GM21717 (cell line): ENCODE measurements at regions not wholly inside any gene's neighbourhood (a gene's known extent, or its start where the extent isn't known, plus 50 kb on each side); places are given as distances from the start of the nearest gene placed in this dataset.
"Not testable (repeated sequence)": the region's sequence is repeated elsewhere in the genome, so short reads cannot be mapped to it uniquely, and the experiment has no call there.

Experiments
- ATAC-seq: cut with Tn5 transposase; IDR thresholded peaks from one replicate; pipeline ENCODE4 v1.9.1; 2021; ENCODE audit warnings: mild to moderate bottlenecking, moderate library complexity; ENCODE audit not compliant: unreplicated experiment

- ATAC-seq = no peak
These were observed 101.0 kb upstream of the ZNF236 start for GRCh38 chr18:76721207-76721996.

GRCh38 chr18:76720683-76721082 lies 101.7 kb upstream of the ZNF236 start:
- ATAC-seq = no peak

GRCh38 chr18:76715012-76715610 lies 107.2 kb upstream of the ZNF236 start:
- no peak for ATAC-seq

DNA sequence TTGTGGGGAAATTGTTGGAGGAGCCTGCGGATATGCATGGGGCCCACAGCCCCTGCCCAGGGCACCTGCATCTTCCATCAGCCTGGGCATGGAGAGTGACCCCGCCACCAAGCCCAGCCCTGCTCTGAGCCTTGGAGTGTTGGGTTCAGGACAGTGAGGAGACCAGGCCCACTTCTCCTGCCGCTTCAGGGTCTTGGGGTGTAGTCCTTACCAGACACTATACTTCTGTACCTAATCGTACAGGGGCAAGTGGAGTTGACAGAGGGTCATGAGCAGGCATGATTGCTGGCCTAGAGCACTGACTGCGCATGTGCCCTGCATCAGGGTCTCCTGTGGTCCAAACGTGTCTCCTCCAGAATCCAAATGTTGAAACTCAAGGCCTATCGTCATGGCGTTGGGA lies 108.9 kb upstream of the ZNF236 start:
- ATAC-seq = no peak

DNA sequence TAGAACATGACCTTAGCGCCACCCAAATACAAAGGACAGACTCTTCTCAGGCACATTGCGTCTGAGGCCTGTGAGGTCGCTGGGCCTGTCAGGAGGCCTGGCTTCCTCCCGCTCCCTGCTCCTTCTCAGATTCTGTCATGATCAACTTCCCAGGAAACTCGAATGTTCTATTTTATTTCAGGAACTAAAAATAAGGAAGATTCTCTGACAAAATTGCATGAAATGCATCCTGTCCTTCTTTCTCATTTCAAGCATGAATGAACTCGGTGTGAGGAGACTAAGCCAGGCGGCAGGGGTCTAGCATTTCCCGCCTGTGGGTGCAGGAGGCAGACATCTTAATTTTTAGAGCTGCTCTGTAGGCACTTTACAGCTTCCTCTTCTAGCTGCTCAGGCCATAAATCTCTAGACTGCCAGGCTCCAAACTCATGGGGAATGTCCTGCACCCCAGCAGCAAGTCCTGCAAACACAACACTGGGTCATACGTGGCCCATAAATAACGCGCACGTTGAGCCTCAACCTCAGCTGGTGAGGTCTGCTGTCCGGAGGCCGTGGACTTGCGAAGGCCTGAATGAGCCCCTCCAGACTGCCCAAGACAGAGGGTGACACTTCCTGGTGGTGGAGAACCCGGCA lies 109.7 kb upstream of the ZNF236 start:
- no peak for ATAC-seq

GRCh38 chr18:76710646-76711520 lies 111.5 kb upstream of the ZNF236 start:
- ATAC-seq = no peak

- peak; percentile 79 for ATAC-seq
These were observed 112.4 kb upstream of the ZNF236 start for GRCh38 chr18:76709659-76710645.

DNA sequence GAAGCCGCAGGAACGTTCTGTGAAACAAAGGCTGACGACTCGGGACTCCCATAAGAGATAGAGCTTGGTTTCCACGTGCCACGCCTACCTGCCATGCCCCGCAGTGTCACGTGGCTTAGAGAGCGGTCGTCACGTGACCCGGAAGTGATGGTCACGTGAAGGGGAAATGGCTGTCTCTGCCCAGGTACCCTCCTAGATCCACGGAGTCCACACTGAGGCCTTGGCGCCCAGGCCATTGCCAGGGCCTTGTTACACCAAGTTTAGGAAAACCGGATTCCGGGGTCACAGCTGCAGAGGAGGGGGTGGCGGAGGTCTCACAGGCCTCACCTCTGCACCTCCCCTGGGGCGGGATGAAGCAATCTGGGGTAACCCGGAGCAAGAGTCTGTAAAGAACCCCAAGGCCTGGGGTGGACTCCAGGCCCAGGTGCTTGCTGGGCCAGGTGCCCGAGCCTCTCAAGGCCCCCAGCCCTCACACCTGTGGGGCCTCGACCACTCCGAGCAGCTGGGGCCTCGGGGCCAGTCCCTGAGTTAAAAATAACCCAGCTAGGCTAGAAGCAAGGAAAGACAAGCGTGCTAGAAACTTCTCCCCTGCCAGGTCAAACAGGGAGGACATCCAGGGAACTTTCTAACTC lies 113.5 kb upstream of the ZNF236 start:
- no peak for ATAC-seq

- ATAC-seq = no peak
These were observed 114.2 kb upstream of the ZNF236 start for GRCh38 chr18:76708071-76708721.

- ATAC-seq = no peak
These were observed 114.8 kb upstream of the ZNF236 start for GRCh38 chr18:76707534-76707933.

DNA sequence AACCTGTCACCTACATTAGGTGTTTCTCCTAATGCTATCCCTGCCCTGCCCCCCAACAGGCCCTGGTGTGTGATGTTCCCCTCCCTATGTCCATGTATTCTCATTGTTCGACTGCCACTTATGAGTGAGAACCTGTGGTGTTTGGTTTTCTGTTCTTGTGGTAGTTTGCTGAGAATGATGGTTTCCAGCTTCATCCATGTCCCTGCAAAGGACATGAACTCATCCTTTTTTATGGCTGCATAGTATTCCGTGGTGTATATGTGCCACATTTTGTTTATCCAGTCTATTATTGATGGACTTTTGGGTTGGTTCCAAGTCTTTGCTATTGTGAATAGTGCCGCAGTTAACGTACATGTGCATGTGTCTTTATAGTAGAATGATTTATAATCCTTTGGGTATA lies 117.8 kb upstream of the ZNF236 start:
- not testable (repeated sequence) for ATAC-seq

GRCh38 chr18:76699923-76700322 lies 122.4 kb upstream of the ZNF236 start:
- ATAC-seq = no peak

DNA sequence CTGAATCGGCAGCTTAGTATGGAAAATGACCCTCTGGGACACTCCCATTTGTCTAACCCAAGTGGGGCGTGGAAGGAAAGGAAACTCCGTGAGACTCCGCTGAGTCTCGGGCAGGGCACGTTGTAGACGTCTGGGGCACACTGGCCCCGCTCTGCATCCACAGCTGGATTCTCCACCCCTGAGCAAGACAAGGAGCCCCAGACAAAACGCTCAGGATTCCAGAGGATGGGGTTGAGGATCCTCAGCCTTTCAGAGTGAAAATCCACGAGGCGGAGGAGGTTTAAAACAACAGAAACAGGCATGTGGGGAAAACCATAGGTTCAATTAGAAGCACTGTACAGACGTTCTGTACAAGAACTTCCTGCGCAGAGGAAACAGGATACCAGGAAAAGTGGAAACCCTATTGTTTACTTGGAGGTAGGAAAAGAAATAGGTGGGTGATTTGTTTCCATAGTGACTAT lies 124.9 kb upstream of the ZNF236 start:
- no peak for ATAC-seq

- ATAC-seq = no peak
These were observed 130.6 kb upstream of the ZNF236 start for GRCh38 chr18:76691800-76692199.

- no peak for ATAC-seq
These were observed 132.6 kb upstream of the ZNF236 start for GRCh38 chr18:76689646-76690264.

GRCh38 chr18:76688724-76689472 lies 133.5 kb upstream of the ZNF236 start:
- no peak for ATAC-seq

GRCh38 chr18:76687304-76687962 lies 134.9 kb upstream of the ZNF236 start:
- ATAC-seq = no peak
